UCSD-AML1 (cell line): ENCODE measurements at regions not wholly inside any gene's neighbourhood (a gene's known extent, or its start where the extent isn't known, plus 50 kb on each side); places are given as distances from the start of the nearest gene placed in this dataset.
"Not testable (repeated sequence)": the region's sequence is repeated elsewhere in the genome, so short reads cannot be mapped to it uniquely, and the experiment has no call there.

ENCODE experiments used
- DNase-seq: peaks from one replicate; lab custom pipeline; 2025; ENCODE audit not compliant: unreplicated experiment; lab: John Stamatoyannopoulos, UW

DNA sequence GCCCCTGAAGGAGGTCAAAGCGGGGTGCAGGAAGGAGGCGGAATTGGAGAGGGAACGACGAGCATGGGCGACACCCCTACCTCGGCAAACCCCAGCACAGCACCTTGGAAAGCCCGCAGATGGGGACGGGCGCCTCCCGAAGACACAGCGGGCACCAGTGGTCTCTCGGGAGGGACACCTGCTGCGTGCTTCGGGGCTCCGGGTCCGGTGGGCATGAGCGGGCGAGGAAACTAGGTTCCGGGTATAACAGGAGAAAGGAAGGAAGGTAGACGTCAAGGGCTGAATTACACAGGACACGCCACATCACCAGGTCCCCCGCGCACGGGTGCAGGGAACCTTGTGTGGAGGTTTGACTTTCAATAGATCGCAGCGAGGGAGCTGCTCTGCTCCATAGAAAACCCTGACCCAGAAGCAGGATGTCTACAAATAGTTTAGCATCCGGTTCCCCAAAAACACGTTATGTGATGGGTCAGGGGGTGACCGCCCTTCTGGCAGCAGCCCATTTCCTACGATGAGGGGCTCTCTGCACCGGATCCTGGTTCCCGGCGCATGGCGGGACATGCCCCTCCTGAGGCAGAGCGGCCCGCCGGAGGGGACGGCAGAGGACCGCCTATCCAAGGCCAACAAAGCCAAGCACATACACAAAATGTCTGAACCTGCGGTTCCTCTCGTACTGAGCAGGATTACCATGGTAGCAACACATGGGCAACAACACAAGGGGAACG, 196.9 kb downstream of the ALG10 start:
- peak; percentile 33 for DNase-seq

DNA sequence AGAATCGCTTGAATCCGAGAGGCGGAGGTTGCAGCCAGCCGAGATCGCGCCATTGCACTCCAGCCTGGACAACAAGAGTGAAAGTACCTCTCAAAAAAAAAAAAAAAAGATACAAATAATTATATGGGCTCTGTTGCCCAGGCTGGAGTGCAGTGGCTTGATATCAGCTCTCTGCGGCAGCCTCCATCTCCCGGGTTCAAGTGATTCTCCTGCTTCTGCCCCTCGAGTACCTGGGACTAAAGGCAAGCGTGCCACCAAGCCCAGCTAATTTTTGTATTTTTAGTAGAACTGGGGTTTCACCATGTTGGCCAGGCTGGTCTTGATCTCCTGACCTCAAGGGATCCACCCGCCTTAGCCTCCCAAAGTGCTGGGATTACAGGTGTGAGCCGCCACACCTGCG, 197.8 kb downstream of the ALG10 start:
- DNase-seq = not testable (repeated sequence)

DNA sequence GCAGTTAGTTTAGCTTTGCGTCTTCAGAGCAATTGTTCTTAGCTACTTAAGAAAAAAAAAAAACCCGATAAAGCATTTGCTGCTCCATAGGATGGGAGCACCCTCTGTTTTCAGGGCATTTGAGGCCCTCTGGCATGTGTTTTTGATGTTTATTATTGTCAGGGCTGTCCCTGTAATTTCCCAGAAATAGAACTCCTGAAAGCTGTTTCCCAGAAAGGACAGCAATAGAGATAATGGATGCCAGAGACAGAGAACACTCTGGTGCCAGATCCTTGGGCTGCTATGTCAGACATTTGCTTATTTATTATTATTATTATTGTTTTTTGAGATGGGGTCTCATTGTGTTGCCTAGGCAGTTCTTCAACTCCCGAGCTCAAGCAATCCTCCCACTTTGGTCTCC, 201.3 kb downstream of the ALG10 start:
- DNase-seq = no peak

DNA sequence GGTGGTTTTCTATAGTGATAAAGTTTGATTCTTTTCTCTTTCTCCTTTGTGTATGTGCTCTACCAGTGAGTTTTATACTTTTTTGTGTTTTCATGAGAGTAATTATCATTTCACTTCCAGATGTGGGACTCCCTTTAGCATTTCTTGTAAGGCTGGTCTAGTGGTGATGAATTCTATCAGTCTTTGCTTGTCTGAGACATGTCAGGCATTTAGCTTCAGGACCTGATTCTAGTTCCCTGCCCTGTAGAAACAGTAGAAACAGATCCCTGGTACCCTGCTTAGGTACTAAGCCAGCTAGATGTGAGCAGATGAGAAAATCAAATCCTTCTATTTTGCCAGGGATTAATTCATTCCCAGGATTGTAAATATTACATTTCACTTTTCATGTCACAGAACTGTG, 203.7 kb downstream of the ALG10 start:
- DNase-seq = not testable (repeated sequence)

DNA sequence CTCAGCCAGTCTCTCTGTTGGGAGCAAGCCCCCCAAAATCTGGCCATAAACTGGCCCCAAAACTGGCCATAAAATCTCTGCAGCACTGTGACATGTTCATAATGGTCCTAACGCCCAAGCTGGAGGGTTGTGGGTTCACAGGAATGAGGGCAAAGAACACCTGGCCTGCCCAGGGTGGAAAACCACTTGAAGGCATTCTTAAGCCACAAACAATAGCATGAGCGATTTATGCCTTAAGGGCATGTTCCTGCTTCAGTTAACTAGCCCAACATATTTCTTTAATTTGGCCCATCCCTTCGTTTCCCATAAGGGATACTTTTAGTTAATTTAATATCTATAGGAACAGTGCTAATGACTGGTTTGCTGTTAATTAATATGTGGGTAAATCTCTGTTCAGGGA, 205.8 kb downstream of the ALG10 start:
- not testable (repeated sequence) for DNase-seq

DNA sequence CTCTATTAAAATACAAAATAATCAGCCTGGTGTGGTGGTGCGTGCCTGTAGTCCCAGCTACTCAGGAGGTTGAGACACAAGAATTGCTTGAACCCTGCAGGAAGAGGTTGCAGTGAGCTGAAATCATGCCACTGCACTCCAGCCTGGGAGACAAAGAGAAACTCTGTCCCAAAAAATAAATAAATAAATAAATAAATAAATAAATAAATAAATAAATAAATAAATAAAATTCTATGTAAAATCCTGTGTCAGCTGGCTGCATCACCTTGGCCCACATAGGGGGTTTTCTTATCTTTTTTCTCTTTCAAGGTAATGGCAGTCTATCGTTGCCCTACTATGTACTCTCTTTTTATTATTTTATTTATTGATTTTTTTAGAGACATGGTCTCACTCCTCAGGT, 206.7 kb downstream of the ALG10 start:
- not testable (repeated sequence) for DNase-seq

DNA sequence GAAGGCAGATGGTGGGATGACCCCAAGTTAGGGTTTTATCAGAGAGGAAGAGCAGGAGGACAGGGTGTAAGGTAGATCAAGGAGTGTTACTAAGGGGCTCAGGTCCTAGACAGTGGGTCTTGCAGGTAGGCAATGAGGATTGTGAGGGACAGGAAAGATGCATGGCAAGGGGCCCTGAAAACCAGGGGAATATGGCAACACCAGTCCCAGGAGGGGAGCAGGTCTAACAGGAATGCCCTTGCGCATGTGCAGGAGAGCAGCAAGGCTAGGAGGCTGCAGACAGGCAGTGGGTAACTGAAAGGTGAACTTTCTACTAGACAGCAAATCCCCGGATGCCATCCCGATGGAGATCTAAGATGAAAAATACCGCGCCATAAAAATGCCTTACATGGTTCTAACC, 211.3 kb downstream of the ALG10 start:
- no peak for DNase-seq

DNA sequence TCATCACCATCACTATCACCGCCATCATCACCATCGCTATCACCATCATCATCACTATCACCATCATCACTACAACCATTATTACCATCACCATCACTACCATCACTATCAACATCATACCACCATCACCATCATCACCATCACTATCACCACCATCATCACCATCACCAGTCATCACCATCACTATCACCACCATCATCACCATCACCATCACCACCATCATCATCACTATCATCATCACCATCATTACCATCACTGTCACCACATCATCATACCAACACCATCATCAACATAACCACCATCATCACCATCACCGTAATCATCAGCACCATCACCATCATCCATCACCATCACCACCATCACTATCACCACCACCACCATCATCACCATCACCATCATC, 213.8 kb downstream of the ALG10 start:
- DNase-seq = no peak

DNA sequence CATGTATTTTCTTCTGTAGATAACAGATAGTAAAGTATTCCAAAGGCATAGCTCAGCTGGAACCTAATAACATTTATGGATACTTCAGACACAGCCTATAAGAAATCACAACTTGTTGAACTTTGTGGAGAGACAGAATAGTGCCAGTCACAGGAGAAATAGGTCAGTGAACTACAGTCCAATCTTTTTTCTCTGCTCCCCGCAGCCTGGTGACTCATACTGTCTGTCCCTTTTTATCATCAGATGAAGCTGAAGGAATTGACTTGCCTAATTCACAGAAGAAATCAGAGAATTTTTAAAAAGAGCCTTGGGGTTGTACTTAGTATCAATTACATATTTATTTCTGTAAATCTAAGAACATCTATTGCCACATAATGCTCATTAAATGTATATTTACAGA, 222.3 kb downstream of the ALG10 start:
- no peak for DNase-seq

DNA sequence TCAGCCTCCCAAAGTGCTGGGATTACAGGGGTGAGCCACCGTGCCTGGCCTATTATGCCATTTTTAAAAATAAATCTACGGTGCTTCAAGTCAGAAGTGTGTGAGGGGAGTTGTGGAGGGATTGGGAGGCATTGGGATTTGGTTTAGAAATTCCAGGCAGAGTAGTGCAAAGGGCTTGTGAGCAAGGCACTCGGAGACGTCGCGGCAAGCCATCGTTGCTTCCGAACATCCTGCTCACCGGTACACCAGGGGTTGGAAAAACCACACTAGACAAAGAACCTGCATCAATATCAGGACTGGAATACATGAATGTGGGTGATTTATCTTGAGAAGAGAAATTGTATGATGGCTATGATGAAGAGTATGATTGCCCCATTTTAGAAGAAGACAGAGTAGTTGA, 227.0 kb downstream of the ALG10 start:
- DNase-seq = no peak

DNA sequence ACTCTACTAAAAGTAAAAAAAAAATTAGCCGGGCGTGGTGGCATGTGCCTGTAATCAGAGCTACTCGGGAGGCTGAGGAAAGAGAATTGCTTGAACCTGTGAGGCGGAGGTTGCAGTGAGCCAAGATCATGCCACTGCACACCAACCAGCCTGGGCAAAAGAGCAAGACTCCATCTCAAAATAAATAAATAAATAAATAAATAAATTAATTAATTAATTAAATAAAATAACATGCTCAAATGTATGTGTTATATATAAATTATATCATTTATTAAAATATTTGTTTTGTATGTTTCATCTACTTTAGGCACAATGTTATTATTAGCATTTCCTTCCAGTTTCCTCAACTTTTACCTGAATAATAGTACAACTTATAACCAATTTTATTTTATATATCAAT, 229.6 kb downstream of the ALG10 start:
- not testable (repeated sequence) for DNase-seq

DNA sequence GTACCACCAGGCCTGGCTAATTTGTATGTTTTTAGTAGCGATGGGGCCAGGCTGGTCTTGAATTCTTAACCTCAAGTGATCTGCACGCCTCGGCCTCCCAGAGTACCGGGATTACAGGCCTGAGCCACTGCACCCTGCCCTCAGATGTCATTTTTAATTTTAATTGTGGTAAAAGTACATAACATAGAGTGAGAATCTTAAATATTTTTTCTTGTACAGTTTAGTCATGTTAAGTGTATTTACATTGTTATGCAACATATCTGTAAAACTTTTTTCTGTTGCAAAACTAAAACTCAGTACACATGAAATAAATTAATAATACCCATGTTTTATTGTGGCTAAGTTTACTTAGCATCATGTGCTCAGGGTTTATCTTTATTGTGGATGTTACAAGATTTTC, 231.4 kb downstream of the ALG10 start:
- no peak for DNase-seq

DNA sequence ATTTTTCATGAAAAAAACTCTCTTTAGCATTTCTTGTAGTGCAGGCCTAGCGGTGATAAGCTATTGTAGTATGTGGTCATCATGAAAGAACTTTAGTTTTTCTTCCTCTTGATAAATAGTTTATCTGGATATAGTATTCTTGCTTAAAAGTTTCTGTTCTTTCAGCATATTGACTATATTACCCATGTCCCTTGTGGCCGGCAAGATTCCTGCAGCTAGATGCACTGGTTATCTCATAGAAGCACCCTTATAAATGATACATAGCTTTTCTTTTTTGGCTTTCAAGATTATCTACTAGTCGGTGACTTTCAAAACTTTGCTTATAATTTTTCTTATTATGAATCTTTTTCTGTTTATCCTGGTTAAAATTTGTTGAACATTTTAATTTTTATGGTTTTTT, 234.8 kb downstream of the ALG10 start:
- no peak for DNase-seq

DNA sequence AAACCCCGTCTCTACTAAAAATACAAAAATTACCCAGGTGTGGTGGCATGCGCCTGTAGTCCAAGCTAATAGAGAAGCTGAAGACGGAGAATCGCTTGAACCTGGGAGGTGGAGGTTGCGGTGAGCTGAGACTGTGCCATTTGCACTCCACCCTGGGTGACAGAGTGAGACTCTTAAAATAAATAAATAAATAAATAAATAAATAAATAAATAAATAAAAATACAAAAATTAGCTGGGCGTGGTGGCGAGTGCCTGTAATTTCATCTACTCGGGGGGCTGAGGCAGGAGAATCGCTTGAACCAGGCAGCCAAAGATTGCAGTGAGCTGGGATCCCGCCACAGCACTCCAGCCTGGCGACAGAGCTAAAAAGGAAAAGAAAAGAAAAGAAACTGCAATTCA, 239.8 kb downstream of the ALG10 start:
- not testable (repeated sequence) for DNase-seq

DNA sequence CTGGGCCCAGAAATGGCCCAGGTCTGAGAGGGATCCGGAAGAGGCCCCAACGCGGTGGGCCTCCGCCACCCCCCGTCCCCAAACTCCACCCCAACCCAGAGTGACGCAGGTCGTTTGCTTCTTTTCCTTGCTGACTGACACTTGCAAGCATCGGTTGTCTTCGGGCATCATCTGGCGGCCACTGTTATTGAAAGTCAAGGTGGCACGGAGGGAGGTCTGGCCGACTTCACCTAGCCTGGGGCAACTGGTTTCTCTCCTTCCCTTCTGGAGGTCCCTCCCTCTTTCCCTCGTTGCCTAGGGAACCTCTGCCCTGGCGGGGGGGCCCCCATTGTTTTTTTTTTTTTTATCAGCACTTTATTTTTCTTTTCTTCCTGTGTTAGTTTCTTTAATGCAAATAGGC, 241.8 kb downstream of the ALG10 start:
- DNase-seq = no peak

DNA sequence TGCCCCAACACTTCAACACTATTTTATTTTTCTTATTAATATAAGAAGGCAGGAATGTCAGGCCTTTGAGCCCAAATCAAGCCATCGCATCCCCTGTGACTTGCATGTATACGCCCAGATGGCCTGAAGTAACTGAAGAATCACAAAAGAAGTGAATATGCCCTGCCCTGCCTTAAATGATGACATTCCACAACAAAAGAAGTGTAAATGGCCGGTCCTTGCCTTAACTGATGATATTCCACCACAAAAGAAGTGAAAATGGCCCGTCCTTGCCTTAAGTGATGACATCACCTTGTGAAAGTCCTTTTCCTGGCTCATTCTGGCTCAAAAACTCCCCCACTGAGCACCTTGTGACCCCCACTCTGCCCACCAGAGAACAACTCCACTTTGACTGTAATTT, 251.4 kb downstream of the ALG10 start:
- not testable (repeated sequence) for DNase-seq

DNA sequence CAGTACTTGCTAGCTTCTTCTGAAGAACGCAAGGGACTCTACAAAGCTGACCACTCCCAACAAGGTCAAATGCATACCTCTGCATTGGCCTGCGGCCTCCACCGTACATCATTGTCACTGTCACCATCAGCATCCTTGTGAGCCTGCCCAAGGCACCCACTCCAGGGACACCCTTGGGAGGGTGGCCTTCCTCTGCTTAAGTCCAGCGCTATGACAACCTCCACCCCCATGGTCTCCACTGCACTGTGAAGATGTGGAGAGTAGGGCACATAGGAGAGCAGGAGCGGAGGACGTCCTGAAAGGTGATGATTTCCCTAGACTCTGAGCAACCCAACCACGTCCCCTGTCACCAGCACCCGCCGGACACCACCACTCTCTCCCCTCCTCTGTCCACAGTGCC, 252.8 kb downstream of the ALG10 start:
- no peak for DNase-seq

DNA sequence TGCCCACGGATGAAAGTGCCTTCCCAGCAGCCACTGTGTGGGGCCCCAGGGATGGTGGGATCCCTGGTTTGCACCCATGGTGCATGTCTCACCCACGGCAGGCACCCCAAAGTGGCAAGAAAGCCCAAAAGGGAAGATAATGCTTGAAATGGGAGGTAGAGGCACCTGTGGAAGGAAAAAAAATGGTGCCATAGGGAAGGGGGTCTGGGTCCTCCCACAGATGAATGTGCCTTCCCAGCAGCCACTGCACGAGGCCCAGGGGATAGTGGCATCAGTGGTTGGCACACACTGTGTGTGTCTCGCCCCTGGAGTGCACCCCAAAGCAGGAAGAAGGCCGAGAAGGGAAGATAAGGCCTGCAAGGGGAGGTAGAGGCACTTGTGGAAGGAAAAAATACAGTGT, 264.2 kb downstream of the ALG10 start:
- DNase-seq = no peak

DNA sequence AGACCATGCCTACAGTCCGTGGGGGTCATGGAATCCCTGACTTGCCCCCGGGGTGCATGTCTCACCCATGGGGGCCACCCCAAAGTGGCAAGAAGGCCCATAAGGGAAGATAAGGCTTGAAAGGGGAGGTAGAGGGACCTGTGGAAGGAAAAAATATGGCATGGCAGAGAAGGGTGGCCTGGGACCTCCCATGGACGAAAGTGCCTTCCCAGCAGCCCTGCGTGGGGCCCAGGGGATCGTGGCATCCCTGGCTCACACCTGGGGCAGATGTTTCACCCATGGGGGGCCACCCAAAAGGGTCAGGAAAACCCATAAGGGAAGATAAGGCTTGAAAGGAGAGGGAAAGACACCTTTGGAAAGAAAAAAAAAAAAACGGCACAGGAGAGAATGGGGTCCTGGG, 264.6 kb downstream of the ALG10 start:
- no peak for DNase-seq

DNA sequence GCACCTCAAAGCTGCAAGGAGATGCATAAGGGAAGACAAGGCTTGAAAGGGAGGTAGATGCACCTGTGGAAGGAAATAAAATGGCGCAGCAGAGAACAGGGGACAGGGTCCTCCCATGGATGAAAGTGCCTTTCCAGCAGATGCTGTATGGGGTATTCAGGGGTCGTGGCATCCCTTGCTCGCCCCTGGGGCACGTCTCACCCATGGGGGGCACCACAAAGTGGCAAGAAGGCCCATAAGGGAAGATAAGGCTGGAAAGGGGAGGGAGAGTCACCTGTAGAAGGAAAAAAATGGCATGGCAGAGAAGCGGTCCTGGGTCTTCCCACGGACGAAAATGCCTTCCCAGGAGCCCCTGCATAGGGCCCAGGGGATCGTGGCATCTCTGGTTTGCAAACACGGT, 265.1 kb downstream of the ALG10 start:
- no peak for DNase-seq

DNA sequence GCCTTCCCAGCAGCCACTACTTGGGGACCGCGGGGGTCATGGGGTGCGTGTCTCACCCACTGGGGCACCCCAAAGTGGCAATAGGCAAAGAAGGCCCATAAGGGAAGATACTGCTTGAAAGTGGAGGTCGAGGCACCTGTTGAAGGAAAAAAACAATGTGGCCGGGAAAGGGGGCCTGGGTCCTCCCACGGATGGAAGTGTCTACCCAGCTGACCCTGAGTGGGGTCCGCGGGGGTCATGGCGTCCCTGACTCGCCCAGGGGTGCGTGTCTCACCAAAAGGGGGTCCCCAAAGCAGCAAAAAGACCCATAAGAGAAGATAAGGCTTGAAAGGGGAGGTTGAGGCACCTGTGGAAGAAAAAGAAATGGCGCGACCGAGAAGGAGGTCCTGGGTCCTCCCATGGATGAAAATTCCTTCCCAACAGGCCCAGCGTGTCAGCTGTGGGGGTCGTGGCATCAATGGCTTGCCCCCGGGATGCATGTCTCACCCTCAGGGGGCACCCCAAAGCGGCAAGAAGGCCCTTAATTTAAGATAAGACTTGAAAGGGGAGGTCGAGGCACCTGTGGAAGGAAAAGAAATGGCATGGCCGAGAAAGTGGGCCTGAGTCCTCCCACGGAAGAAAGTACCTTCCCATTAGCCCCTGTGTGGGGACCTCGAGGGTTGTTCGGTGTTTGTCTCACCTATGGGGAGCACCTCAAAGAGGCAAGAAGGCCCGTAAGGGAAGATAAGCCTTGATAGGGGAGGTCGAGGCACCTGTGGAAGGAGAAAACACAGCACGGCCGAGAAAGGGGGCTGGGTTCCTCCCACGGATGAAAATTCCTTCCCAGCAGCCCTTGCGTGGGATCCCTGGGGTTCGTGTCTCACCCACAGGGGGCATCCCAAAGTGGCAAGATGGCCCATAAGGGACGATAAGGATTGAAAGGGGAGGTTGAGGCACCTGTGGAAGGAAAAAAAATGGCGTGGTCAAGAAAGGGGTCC, 266.0 kb downstream of the ALG10 start:
- DNase-seq = no peak

DNA sequence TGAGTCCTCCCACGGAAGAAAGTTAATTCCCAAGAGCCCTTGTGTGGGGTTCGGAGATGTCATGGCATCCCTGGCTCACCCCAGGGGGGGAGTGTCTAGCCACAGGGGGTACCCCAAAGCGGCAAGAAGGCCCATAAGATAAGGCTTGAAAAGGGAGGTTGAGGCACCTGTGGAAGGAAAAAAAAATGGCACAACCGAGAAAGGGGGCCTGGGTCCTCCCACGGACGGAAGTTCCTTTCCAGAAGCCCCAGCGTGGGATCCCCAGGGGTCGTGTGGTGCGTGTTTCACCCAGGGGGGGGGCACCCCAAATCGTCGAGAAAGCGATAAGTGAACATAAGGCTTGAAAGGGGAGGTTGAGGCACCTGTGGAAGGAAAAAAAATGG, 266.7 kb downstream of the ALG10 start:
- no peak for DNase-seq
